Epithelial cell of proximal tubule (primary cell): ENCODE measurements at regions not wholly inside any gene's neighbourhood (a gene's known extent, or its start where the extent isn't known, plus 50 kb on each side); places are given as distances from the start of the nearest gene placed in this dataset.

Source experiments
- DNase-seq: peaks from one replicate; pipeline ENCODE4 v3.0.0-alpha.2; 2011; ENCODE audit warnings: low read depth
- H3K4me3 ChIP-seq: 2 replicates; pipeline ENCODE4 v1.5.1; 2011; ENCODE audit warnings: low read depth, mild to moderate bottlenecking, low read length
- CTCF ChIP-seq: conservative IDR thresholded peaks from 2 replicates; pipeline ENCODE4 v1.5.1; 2012; ENCODE audit warnings: low read depth, mild to moderate bottlenecking, low read length

GRCh38 chr5:115387816-115388215 lies 91.4 kb upstream of the CCDC112 start:
- H3K4me3 ChIP-seq = no peak overlapping the region
- DNase-seq = peak; percentile 32
- no peak for TF ChIP-seq CTCF

- DNase-seq = no peak
- H3K4me3 ChIP-seq = no peak overlapping the region
- no peak for TF ChIP-seq CTCF
Observed at GRCh38 chr5:115386657-115387056, 90.2 kb upstream of the CCDC112 start.

- TF ChIP-seq CTCF = no peak
- no peak for DNase-seq
- H3K4me3 ChIP-seq = no peak overlapping the region
Observed at GRCh38 chr5:115384587-115385375, 88.3 kb upstream of the CCDC112 start.

- DNase-seq = no peak
- no peak overlapping the region for H3K4me3 ChIP-seq
- TF ChIP-seq CTCF = no peak
Observed at GRCh38 chr5:115382989-115383388, 86.5 kb upstream of the CCDC112 start.

GRCh38 chr5:115381911-115382662 lies 85.6 kb upstream of the CCDC112 start:
- no peak overlapping the region for H3K4me3 ChIP-seq
- DNase-seq = no peak
- no peak for TF ChIP-seq CTCF

GRCh38 chr5:115379622-115380344 lies 83.3 kb upstream of the CCDC112 start:
- no peak overlapping the region for H3K4me3 ChIP-seq

More at GRCh38 chr5:115379622-115380344, 83.3 kb upstream of the CCDC112 start:
- no peak for TF ChIP-seq CTCF
- peak; percentile 75 for DNase-seq
